CD4-positive, alpha-beta T cell (primary cell): ENCODE measurements at regions not wholly inside any gene's neighbourhood (a gene's known extent, or its start where the extent isn't known, plus 50 kb on each side); places are given as distances from the start of the nearest gene placed in this dataset.

Experiments used
- ATAC-seq: fragments of 200-7000 bp; cut with Tn5 transposase; one replicate; pipeline ENCODE4 v1.10.0; 2022; ENCODE audit warnings: mild to moderate bottlenecking; ENCODE audit not compliant: poor library complexity
- CTCF ChIA-PET: fragments of 350-600 bp; sonication (Branson Sonifier 250); formaldehyde crosslinking; loops from one replicate; lab custom pipeline; 2021; ENCODE audit warnings: antibody characterized with exemption, inconsistent platforms; lab: Charles Lee
- POLR2A ChIA-PET: fragments of 350-600 bp; sonication (Branson Sonifier 250); formaldehyde crosslinking; loops from one replicate; lab custom pipeline; 2021; ENCODE audit warnings: antibody characterized with exemption, inconsistent platforms; lab: Charles Lee
- DNase-seq, 14 experiments: peaks; one replicate each; pipeline ENCODE4 v3.0.0-alpha.2; 2013 to 2020; ENCODE audit warnings: mixed read lengths in 2 of 14
- H3K27ac ChIP-seq, 2 donors: one replicate each; pipeline versions ENCODE4 v1.5.1 to v1.7.0; 2013; ENCODE audit warnings: low read length in 2 of 2, low read depth in 1 of 2, mild to moderate bottlenecking in 1 of 2
- H3K27me3 ChIP-seq, 2 experiments: 1 replicate in 1 of 2; 2 replicates in 1 of 2; pipeline versions ENCODE4 v1.6.1 to v1.7.0; 2013; ENCODE audit warnings: low read length in 2 of 2, control low read depth in 1 of 2, mild to moderate bottlenecking in 1 of 2, moderate library complexity in 1 of 2; ENCODE audit not compliant: insufficient read depth in 2 of 2, control insufficient read depth in 1 of 2
- H3K36me3 ChIP-seq: one replicate; pipeline ENCODE4 v1.6.1; 2013; ENCODE audit warnings: low read length, control low read depth; ENCODE audit not compliant: insufficient read depth
- H3K4me1 ChIP-seq: one replicate; pipeline ENCODE4 v1.6.1; 2013; ENCODE audit warnings: low read length, control low read depth; ENCODE audit not compliant: insufficient read depth
- H3K4me3 ChIP-seq: one replicate; pipeline ENCODE4 v1.5.1; 2013; ENCODE audit warnings: mild to moderate bottlenecking, low read length, moderate library complexity
- H3K9me3 ChIP-seq, 2 experiments: 1 replicate in 1 of 2; 2 replicates in 1 of 2; pipeline versions ENCODE4 v1.6.1 to v1.7.0; 2013; ENCODE audit warnings: low read length in 2 of 2, mild to moderate bottlenecking in 2 of 2, control low read depth in 1 of 2, moderate library complexity in 1 of 2; ENCODE audit not compliant: control insufficient read depth in 1 of 2, insufficient read depth in 1 of 2
- H3K27ac Mint-ChIP-seq: one replicate; pipeline ENCODE4 v1.8.0; 2020; ENCODE audit warnings: mixed read lengths
- H3K27me3 Mint-ChIP-seq: one replicate; pipeline ENCODE4 v1.8.0; 2021; ENCODE audit warnings: mixed read lengths
- H3K36me3 Mint-ChIP-seq: one replicate; pipeline ENCODE4 v1.8.0; 2021; ENCODE audit warnings: low read depth, mixed read lengths
- H3K4me1 Mint-ChIP-seq: one replicate; pipeline ENCODE4 v1.8.0; 2021; ENCODE audit warnings: low read depth, mixed read lengths
- H3K4me3 Mint-ChIP-seq: one replicate; pipeline ENCODE4 v1.8.0; 2020; ENCODE audit warnings: mild to moderate bottlenecking, mixed read lengths
- H3K9me3 Mint-ChIP-seq: one replicate; pipeline ENCODE4 v1.8.0; 2020; ENCODE audit warnings: mixed read lengths
- intact Hi-C, 2 experiments: fragments of 100-400 bp; cut with DNase I in 1 of 2; cut with micrococcal nuclease in 1 of 2; formaldehyde crosslinking; loops; one replicate each; pipeline versions ENCODE4 v1.15.1 to v1.9.0; 2023 to 2025; cut with DNase I, micrococcal nuclease
- TF ChIP-seq, protein P1 (sequence below): fragments of 200-600 bp; IDR thresholded peaks from one replicate; pipeline ENCODE4 v1.8.0; 2022; ENCODE audit warnings: antibody characterized with exemption, mild to moderate bottlenecking

DNA sequence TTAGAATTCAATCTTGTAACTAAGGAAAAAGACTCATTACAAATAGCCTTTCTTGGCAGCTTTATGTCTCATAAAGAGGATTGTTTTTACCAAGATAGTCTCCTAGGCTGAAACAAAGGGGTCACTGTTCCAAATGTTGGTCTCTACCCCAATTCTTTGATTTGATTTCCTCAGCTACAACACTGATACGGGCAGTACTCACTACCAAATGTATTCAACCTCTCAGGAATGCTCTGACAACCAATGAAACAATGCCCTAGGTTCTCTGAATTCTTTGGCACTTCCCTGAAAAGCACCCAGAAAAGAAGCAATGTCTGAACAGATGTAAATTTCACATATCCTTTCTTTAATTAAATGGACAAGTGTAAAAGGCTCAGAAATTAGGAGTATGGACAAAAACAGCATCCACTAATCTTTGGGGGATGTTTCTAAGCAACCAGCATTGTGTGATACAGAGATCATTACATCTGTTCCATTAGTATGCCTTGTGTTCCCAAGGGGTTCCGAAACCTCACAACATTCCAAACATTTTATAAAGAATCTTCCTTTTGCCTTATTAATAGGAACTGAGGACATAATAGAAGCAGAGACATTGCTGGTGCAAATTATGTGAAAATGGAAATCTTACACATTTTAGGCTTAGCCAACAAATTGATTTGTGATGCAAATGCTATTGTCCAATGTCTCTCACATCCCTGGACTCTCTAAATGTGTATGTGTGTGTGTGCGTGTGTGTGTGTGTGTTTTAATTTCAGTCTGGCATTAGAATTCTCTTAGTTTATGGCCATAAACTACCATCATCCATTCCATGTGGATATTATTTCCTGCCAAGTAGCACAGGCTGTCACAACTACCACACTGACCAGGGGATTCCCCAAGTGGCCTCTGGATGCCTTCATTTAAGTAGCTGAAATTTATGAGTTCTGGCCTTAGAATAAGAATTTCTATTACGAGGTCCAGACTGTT is 276.0 kb downstream of the MTX2 start:
- CTCF ChIA-PET, result no interaction called here
- Mint-ChIP-seq H3K4me1 (no peaks in the 10 kb centered on the region), H3K4me3 (no peak overlapping the region), H3K9me3 (no peaks in the 10 kb centered on the region), H3K27me3 (peaks cover 38% of the 10 kb centered on the region), H3K36me3 (no peaks in the 10 kb centered on the region), H3K27ac (no peak overlapping the region)
- Histone ChIP-seq H3K27ac (no peak overlapping the region), H3K4me3 (no peak overlapping the region), H3K4me1 (no peaks in the 10 kb centered on the region), H3K36me3 (no peaks in the 10 kb centered on the region), H3K27me3 (peaks cover 4 to 10% of the 10 kb centered on the region in 2 experiments), H3K9me3 (no peaks in the 10 kb centered on the region)
- POLR2A ChIA-PET, result no interaction called here
- ATAC-seq (no peak), DNase-seq (no peak)
- intact Hi-C loops, result no loop called here
- TF ChIP-seq, protein P1, sequence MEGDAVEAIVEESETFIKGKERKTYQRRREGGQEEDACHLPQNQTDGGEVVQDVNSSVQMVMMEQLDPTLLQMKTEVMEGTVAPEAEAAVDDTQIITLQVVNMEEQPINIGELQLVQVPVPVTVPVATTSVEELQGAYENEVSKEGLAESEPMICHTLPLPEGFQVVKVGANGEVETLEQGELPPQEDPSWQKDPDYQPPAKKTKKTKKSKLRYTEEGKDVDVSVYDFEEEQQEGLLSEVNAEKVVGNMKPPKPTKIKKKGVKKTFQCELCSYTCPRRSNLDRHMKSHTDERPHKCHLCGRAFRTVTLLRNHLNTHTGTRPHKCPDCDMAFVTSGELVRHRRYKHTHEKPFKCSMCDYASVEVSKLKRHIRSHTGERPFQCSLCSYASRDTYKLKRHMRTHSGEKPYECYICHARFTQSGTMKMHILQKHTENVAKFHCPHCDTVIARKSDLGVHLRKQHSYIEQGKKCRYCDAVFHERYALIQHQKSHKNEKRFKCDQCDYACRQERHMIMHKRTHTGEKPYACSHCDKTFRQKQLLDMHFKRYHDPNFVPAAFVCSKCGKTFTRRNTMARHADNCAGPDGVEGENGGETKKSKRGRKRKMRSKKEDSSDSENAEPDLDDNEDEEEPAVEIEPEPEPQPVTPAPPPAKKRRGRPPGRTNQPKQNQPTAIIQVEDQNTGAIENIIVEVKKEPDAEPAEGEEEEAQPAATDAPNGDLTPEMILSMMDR, result no peak

DNA sequence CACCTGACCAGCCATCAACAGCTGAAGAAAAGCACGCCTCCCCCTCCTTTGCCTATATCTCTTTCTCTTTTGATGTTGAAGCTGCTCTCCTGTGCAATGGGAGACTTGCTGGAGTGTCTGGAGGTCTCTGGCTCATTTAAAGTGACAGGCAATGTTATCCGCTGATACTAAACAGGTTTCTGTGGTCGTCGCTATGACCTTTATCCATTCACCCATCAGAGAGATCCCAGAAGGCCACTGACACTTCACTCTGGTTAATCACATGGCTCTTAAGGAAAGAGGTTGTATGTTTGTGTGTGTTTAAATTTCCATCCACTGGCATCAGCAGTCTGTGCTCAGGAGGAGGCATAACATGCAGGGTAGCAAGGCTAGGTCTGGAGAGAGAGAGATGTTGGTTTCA is 277.3 kb downstream of the MTX2 start:
- Mint-ChIP-seq H3K4me1 (no peaks in the 10 kb centered on the region), H3K27ac (no peak overlapping the region), H3K36me3 (no peaks in the 10 kb centered on the region), H3K27me3 (peaks cover 41% of the 10 kb centered on the region), H3K4me3 (no peak overlapping the region), H3K9me3 (no peaks in the 10 kb centered on the region)
- no peaks in the 10 kb centered on the region for H3K9me3 ChIP-seq
- TF ChIP-seq, protein P1, result no peak
- ChIA-PET POLR2A (no interaction called here), CTCF (interaction anchor here (0.6 kb wide), 1 partner anchor 330 kb away, joined by 3 read pairs; no protein-coding TSS in a partner anchor)
- DNase-seq, result no peak
- ATAC-seq, result no peak
- intact Hi-C loops, result no loop called here
- H3K27ac ChIP-seq, result no peak overlapping the region
- H3K4me3 ChIP-seq, result no peak overlapping the region
- peaks cover 6 to 10% of the 10 kb centered on the region in 2 experiments for H3K27me3 ChIP-seq
- H3K36me3 ChIP-seq, result no peaks in the 10 kb centered on the region
- H3K4me1 ChIP-seq, result no peaks in the 10 kb centered on the region

DNA sequence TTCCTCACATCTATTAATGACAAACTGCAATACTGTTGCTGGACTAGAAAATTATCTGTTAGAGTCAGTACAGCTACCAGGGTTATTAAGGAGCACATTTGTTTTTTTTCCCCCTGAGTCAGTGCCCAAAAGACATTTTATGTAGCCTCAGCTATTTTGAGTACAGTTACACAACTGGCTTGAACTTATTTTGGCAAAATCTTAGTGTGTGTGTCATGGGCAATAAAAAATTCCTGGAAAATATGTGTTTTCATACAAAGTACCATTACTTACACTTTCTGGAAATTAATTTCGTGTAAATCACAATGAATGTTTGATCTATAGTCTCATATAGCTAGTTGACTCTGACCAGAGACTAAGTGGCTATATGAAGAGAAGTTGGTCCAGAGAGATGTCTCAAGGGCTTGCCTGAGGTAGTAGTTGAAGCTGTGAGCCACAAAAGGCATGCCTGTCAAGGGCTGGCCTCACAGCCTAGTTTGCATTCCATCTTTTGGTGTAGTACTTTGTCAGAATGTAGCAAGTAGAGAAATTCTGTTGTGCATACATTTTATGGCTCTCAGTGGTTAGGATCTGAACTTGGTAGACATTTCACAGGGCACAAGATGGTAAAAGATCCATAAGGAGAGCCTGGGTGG is 283.4 kb downstream of the MTX2 start:
- ATAC-seq (no peak), DNase-seq (no peak)
- no peaks in the 10 kb centered on the region for H3K9me3 Mint-ChIP-seq
- H3K27me3 ChIP-seq, result peaks cover 14 to 29% of the 10 kb centered on the region in 2 experiments
- no peaks in the 10 kb centered on the region for H3K36me3 ChIP-seq
- ChIA-PET CTCF (interaction anchor here (1.5 kb wide), 1 partner anchor 10 kb away, joined by 4 read pairs; no protein-coding TSS in a partner anchor), POLR2A (interaction anchor here (0.5 kb wide), 1 partner anchor 954 kb away, joined by 3 read pairs; no protein-coding TSS in a partner anchor)
- H3K4me1 ChIP-seq, result peaks cover 9% of the 10 kb centered on the region
- H3K4me1 Mint-ChIP-seq, result no peaks in the 10 kb centered on the region
- intact Hi-C loops, result no loop called here
- H3K27ac ChIP-seq, result no peak overlapping the region
- H3K27me3 Mint-ChIP-seq, result peaks cover 63% of the 10 kb centered on the region
- no peaks in the 10 kb centered on the region for H3K36me3 Mint-ChIP-seq
- H3K9me3 ChIP-seq, result no peaks in the 10 kb centered on the region
- no peak overlapping the region for H3K4me3 ChIP-seq
- no peak overlapping the region for H3K4me3 Mint-ChIP-seq
- no peak overlapping the region for H3K27ac Mint-ChIP-seq
- TF ChIP-seq, protein P1, result no peak
